ENCODE measurements at regions not wholly inside any gene's neighbourhood (a gene's known extent, or its start where the extent isn't known, plus 50 kb on each side); places are given as distances from the start of the nearest gene placed in this dataset.

DNA sequence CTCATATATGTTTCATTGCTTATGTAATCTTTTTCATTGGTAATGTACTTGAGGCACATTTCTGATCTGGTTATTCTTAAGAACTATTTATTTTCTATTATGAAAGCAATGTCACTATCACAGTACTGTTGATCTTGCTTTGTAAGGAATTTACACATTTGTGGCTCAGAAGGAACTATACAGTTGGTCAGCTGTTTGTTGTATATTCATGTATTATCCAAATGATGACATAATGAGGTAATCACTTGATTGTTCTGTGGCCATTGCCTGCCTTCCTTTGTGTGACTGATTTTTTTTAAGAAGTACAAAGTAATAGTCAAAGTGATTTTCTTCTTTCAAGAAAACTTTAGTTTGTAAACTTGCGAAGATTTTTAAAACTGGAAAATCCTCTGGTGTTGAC is 399.9 kb downstream of the TMEM161B start:
- no peak for DNase-seq

DNA sequence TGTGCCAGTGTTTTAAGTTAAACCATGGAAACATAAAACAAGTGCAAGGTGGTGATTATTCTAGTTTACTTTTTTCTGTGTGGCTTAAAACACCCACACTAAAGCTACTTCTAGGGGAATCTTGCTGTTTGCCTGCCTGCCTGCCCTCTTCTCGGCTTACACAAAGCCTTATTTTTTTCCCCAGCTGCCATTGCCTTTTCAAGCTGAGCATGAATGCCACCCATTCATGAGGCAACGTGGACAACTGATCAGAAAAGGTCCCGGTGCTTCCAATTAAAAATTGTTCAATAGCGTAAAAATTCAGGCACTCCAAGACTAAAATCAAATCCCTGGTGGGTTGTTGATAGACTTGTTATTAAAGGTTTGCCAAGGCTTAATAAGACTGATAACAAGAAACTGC is 401.4 kb downstream of the TMEM161B start:
- no peak for DNase-seq

DNA sequence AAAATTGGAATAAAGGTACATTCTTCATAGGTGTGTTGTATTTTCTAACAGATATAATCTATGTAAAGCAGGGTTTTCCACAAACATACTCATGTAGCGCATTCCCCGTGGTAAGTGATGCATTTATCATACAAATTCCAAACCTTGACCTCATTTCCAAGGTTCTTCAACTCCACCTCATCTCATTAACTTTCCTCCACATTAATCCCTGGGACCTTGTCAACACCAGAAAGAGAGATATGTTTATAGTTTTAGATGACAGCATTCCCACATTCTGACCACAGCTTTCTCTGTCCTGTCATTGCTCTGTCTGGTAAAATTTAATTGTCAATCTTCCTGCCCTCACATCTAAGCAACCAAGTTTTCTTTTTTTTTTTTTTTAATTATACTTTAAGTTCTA is 415.1 kb downstream of the TMEM161B start:
- DNase-seq, result no peak

DNA sequence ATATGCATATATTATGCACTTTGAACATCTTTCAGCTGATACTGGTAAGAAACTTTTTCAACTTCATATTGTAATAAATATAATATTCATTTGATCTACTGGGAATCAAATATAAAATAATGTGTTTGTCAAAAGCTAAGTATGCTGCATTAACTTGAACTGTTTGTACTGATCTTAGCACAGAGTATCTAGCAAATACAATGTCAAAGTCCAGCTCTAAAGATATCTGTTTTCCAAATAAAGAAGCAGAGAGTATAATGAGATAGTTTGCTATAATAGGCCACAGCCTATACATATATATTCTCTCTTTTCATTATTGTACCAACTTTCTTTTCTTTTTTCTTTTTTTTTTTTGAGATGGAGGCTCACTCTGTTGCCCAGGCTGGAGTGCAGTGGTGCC is 417.0 kb downstream of the TMEM161B start:
- no peak for DNase-seq

DNA sequence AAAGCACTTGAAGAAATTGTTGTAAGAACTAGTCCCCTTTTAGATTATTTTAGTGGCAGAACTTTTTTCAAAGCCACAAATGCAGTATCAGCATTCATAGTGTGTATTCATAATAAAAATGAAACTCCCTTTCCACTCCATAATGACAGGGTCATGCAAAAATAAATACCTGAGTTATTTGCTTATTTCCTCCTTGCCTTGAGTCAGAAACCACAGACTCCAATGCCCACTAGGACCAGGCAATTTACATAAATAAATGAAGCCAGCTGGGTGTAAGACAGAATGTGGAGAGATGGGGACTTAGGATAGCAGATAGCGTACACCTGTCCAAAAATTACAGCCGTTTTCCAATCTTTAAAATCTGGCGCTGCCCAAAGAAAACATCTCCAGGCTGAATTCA is 417.8 kb downstream of the TMEM161B start:
- DNase-seq, result no peak

DNA sequence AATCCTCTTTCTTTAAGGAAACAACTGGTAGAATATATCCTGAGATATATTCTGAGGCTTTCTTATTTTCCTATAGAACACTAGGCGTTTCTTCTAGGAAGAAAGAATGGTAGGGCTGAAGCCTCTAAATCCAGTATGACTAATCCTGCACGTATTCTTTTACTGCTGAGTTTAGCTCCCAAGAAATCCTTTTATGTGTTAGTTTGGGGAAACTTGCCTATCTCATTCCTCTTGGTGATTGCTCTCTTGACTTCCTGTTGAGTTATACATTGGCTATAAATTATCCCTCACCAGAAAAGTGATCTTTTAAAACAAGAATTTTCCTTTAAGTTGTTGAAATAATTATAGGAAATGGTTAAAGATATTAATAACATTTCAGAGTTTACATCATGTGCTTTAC is 422.9 kb downstream of the TMEM161B start:
- DNase-seq, result no peak

DNA sequence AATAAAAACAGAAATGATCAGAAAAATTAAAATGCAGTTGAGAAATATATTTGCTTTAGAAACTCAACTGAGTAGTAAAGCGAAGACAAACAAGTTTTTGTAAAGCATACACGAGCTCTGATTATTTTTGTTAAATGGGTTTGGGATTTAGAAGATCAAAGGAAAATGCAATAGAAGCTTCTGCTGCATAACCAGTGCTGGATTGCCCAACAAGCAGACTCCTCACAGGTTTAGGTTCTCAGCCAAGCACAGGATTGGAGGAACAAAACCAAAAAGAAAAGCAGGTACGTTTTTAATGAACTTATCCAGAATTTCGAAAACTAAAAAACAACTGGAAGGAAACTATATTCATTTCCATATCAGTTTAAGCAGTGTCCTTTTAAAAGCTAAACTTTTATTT is 423.8 kb downstream of the TMEM161B start:
- DNase-seq, result no peak

DNA sequence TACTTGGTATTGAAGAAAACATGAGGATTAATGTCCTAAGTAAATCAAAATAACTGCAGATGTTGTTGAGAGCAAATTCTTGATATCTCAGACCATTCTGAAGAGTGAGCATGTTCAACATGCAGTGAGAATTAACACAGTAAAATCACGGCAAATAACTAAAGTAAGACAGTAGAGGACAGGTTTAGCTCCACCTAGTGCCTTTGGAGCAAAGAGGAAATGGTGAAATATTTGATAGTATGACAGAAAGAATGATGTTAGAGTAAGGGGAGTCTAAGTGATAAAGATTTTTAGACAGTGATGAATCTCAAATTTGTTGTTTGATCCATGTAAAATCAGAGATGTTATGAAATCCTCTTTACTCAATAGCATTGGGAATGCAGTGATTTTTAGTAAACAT is 424.2 kb downstream of the TMEM161B start:
- DNase-seq, result no peak

DNA sequence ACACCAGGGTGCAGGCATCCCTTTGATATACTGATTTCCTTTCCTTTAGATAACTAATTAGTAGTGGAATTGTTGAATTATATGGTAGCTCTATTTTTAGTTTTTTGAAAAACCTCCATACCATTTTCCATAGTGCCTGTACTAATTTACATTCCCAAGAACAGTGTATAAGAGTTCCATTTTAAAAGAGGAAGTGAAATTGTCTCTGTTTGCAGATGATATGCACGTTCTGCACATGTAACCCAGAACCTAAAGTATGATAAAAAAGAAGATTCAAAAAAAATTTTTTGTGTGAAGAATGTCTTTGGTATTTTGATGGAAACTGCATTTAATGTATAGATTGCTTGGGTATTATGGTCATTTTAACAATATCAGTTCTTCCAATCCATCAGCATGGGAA is 424.0 kb upstream of the CCNH start:
- no peak for DNase-seq

DNA sequence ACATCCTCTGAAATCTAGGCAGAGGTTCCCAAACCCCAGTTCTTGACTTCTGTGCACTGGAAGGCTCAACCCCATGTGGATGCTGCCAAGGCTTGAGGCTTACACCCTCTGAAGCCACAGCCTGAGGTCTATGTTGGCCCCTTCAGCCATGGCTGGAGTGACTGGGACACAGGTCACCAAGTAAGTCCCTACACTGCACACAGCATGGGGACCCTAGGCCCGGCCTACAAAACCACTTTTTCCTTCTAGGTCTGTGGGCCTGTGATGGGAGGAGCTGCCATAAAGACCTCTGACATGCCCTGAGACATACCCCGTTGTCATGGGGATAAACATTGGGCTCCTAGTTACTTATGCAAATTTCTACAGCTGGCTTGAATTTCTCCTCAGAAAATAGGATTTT is 418.8 kb upstream of the CCNH start:
- no peak for DNase-seq

DNA sequence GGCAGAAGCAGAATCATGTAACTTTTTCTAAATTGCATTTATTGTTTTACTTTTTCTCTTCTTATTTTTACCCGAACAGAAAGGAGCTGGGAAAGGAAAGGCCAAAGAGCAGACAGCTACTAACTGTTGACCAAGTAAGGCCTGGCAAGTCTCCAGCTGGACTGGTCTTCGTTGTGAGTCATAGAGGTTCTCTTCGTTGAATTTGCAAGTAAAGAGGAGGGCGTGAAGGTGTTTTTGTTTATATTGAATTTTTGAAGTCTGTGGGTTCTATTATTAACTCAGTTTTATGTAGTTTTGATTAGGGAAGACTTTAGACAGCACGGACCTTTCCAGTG is 416.5 kb upstream of the CCNH start:
- DNase-seq, result no peak

DNA sequence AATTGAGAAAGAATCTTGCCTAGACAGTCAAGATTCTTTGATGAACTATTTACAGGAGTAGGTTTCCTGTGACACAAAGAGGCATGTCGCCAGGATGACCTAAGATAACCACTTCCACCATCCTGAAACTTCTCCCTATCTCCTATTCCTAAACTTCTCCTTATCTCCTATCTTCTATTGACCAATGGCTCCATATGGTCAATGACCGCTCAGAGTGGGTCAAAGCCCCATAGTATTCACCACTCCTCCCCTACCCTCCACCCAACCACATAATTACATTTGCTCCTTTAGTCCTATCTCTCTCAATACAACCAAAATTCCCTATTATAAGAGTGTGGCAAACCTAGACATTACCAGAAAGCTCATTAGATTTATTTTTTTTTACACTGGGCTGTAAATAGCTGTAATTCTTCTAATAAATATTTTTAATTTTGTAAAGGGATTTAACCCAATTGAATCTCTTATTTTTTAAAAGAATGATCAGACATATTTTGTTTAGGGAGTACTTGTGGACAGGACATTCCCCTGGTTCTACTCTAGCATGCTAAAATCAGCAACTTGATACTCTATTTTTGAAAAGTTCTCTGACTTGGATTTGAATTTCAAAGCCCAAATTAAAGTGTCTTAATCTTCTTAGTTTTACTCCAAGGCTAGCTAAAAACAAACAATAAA is 416.0 kb upstream of the CCNH start:
- DNase-seq, result no peak

DNA sequence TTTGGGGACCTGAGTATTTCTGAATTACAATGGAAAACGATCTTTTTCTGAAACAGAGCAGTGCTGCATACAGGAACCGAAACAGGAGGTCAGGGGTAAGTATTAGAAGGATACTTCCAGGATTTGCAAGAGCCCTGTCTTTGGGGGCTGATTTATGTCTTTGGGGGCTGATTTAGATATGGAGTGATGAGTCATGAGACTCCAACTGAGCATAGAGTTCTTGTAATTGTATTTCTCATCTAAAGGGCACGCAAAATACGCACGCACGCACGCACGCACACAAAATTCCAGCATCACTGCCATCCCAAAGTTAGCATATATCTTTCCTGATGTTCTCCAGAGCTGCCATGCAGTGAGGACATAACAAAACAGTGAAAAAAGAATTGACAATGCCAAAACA is 414.8 kb upstream of the CCNH start:
- DNase-seq, result no peak

DNA sequence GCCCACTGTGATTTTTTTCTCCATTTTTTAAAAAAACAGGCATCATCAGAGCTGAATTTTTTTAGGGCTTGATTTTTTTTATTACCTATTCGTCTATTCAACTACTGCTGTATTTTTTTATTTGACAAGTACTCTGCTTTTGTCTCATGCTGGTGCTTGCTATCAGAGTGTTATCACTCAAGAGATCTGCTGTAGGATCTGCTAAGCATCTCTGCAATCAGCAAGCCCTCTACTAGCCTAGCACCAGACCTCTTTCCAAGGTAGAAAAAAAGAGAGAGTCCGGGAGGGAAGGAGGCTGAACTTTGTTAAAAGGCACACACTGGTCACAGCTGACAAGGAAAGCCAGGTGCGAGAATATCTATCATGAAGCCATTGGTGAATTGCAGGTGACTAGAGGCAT is 413.8 kb upstream of the CCNH start:
- no peak for DNase-seq

DNA sequence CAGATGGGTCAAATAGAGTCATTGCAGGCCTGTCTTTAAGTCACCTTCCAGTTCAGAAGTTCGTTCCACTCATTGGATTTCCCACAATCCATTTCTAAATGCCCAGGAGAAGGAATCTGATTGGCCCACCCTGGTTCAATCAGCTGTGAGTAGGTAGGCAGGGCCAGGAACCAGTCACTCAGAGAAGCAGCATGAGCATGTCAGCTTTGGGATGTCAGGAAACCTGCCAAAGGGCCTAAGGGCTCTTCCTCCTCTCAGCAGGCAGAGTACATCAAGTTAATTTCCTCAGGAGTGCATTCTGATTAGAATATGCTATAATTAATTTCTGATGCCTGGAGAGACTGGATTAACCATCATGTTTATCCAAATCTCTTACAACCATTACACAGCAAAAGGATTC is 412.9 kb upstream of the CCNH start:
- no peak for DNase-seq

DNA sequence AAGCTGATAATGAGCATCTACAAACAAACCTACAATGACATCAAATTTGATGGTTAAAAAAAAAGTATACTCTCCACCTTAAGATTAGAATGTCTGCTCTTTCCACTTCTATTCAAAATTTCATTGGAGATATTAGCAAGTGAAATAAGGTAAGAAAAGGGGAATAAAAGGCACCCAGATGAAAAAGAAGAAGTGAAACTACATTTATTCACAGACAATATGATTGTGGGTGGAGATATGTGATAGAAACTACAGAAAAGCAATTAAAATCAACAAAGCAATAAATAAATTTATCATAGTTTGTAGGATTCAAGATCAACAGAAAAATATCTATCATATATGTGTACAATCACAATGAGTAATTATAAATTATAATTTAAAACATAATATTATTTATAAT is 395.1 kb upstream of the CCNH start:
- DNase-seq, result no peak

DNA sequence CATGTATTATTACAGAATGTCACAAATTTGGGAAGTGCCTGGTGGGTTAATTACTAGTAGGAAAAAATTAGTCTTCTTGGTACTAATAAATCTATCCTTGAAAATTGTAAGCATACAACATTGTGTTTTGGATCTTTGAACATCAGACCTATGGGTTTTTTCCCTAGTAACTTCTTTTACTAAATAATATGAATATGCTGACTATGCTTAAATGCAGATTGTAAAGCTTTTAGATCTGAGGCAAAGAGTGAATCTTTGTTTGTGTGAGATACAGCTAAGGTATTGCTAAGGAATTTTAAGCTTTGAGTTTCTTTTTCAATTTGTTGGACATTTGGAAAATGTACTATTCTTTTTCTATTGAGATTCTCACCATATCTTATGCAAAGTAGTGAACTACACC is 390.6 kb upstream of the CCNH start:
- no peak for DNase-seq

DNA sequence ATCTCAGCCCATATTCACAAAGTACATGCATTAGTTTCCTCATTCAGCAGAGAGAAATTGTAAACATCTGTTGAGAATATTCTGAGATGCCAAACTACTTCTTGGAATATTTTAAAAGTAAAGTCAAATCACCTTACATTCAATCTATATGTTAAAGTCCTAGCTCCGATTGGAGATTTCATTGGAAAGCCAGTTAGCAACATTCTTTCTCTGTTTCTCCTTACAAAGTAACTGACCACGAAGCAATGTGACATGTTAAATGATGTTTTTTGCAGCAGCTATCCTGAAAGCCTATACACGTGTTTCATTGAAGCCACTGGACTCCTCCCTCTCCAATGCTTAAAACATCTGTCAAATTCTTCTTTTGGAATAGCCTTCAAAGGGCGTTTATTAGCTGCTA is 379.1 kb upstream of the CCNH start:
- DNase-seq, result no peak

DNA sequence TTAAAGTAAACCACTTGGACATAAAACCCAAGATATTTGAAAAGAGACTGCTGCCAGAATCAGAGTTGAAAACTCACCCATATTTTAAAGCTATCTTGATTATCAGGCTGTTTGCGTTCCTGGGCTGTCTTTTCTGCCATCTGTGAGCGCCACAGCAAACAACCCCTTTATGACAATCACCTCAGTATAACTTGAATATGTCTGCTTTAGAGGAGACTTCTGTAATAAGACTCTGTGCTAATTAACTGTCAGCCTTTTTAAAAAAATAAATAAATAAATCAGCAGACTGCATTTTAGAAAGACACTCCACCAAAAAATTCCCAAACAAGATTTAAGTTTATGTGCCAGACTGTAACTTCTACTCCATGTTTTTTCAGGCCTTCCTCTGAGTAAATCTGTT is 375.7 kb upstream of the CCNH start:
- DNase-seq, result no peak

DNA sequence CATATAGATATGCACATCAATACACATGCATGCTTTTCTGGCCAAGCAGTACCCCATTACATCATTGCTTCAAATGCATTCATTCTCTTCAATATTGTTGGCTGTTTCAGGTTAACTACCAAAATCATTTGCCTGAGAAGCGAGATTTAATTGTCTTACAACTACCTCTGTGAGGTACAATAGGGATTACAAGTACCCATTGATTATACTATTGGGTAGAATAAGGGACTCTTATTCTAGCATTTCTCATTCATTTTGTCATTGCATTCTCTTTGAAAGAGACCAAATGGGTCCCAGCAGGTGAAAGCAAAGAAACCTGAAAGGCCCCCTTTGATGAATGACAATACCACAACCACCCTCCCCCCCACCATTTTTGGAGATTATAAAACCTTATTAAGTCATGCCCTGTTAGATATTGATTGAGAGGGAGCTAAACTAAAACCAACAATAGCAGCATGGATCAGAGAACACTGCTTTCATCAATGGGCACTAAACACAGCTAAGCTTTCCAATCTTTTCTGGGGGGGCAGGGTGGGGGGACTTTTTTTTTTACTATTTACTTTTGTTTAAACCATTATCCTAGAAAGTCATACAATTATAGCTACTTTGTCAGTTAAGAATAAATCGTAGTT is 375.0 kb upstream of the CCNH start:
- DNase-seq, result no peak

DNA sequence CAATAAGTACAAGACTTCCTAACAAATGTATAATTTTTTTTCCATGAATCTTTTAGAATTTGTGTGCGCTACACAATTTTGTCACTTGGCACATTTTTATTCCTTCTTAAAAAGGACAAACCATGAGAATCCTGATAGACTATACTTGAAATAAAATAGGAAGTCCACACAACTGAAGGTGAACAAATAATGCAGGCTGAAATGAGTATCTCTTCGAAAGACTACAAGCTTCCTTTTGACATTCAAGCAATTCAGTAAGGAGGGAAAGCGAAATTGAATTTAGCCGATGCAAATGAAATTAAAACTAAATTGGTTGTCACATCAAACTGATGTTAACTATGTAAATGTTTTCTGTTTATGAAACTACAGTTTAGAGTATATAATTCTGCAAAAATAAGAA is 374.4 kb upstream of the CCNH start:
- DNase-seq, result no peak

DNA sequence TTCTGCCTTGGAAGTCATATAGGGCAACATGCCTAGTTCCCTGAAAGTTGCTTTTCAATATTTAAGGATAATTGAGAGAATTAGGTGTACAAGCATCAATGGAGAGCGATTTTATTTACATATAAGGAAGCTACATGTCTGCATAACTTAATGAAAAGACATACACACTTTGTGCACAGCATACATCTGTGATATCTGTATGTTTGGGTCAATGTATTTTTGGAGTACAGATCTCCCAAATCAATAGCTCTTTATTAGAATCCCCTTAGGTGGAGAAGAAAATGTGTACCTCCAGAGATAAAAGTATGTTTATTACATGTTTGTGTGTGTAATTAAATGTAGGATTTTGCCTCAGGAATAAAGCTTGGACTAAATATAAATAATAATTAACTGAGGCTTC is 373.7 kb upstream of the CCNH start:
- DNase-seq, result no peak

DNA sequence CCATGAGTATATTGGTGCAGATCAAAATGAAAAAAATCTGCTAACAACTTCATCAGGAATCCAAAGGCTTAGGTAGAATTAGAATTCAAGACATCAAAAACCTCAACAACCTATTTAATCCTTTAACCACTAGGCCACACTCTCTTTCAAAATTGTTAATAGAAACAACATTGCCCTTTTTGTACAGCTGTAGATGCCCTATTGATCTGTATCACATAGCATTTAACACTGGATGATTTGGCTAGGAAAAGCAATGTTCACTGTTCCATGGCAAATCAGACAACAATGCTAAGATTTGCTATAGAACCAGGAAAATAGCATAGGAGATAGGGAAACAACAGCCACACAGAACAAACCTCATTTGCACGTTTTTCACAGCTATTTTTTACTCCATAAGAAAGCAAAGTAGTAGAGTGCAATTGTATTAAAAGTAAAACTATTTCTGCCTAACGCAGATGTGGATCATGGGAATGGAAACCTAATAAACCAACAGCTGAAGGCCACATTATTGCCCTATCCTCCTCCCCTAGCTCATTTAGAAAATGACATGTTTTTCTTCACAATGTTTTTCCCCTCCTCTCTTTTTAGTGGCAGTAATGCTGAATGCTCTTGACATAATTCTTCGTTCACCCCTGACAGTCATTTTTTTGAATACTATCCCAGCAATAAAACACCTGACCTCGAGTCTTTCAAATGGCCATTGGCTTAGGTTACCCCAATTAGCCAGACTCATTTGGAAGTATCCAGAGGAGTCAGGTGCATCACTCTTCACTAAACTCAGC is 373.0 kb upstream of the CCNH start:
- DNase-seq, result no peak

DNA sequence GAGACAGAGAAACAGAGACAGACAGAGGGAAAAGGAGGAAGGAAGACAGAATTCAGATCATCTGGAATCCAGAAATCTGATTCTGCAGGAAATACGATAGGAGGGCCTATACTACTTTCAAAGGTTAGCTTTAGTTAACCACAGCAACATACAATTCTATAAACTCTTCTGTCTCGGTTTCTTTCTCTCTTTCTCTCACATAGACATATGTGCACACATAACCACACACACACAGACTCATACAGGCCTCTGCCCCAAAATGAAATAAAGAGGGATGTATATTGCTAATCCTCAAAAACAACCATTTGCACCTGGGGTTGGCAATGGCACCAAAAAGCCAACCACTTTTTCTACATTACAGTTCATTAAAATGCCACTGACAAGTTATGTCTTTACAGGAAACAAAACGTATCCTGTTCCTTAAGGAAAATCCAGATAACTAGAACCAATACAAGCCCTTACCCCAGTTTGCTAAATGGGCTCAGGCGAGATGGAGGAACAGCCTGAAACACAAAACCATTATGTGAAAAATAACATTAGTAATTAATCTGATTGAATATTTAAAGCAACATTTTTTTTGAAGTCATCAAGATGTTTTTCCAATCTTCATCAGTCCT is 372.3 kb upstream of the CCNH start:
- DNase-seq, result no peak

Measured in activated CD8-positive, alpha-beta memory T cell treated with anti-CD3 and anti-CD28 coated beads, Interleukin-2, amount 50 U/mL, for 48 hours (primary cell).